GM18870 (cell line): ENCODE measurements at regions not wholly inside any gene's neighbourhood (a gene's known extent, or its start where the extent isn't known, plus 50 kb on each side); places are given as distances from the start of the nearest gene placed in this dataset.
"Not testable (repeated sequence)": the region's sequence is repeated elsewhere in the genome, so short reads cannot be mapped to it uniquely, and the experiment has no call there.

Source experiments
- ATAC-seq: cut with Tn5 transposase; IDR thresholded peaks from one replicate; pipeline ENCODE4 v1.9.1; 2021; ENCODE audit warnings: moderate library complexity; ENCODE audit not compliant: unreplicated experiment

- ATAC-seq, result no peak
Observed at GRCh38 chr13:28607187-28607955, 51.6 kb upstream of the POMP start.

GRCh38 chr13:28606466-28606865 is 52.5 kb upstream of the POMP start:
- ATAC-seq, result no peak

- not testable (repeated sequence) for ATAC-seq
Observed at GRCh38 chr13:28605147-28605546, 53.8 kb upstream of the POMP start.

GRCh38 chr13:28603043-28603664 is 55.8 kb upstream of the POMP start:
- no peak for ATAC-seq

GRCh38 chr13:28602580-28602979 is 56.4 kb upstream of the POMP start:
- no peak for ATAC-seq

GRCh38 chr13:28601581-28601980 is 57.3 kb upstream of the POMP start:
- ATAC-seq, result no peak

GRCh38 chr13:28597641-28598040 is 61.3 kb upstream of the POMP start:
- ATAC-seq, result no peak

GRCh38 chr13:28590461-28590860 is 68.5 kb upstream of the POMP start:
- ATAC-seq, result no peak

GRCh38 chr13:28588296-28588695 is 70.6 kb upstream of the POMP start:
- ATAC-seq, result no peak

GRCh38 chr13:28587174-28587540 is 71.8 kb upstream of the POMP start:
- no peak for ATAC-seq

GRCh38 chr13:28586439-28587173 is 72.3 kb upstream of the POMP start:
- ATAC-seq, result no peak

- ATAC-seq, result no peak
Observed at GRCh38 chr13:28585561-28585960, 73.4 kb upstream of the POMP start.

GRCh38 chr13:28584873-28585381 is 74.0 kb upstream of the POMP start:
- ATAC-seq, result no peak

- no peak for ATAC-seq
Observed at GRCh38 chr13:28583651-28584091, 75.3 kb upstream of the POMP start.

- no peak for ATAC-seq
Observed at GRCh38 chr13:28582892-28583240, 76.1 kb upstream of the POMP start.

- ATAC-seq, result no peak
Observed at GRCh38 chr13:28582225-28582891, 76.6 kb upstream of the POMP start.

GRCh38 chr13:28581451-28581850 is 77.5 kb upstream of the POMP start:
- ATAC-seq, result no peak

- no peak for ATAC-seq
Observed at GRCh38 chr13:28579736-28580135, 79.2 kb upstream of the POMP start.

- ATAC-seq, result no peak
Observed at GRCh38 chr13:28579322-28579721, 79.6 kb upstream of the POMP start.

- ATAC-seq, result no peak
Observed at GRCh38 chr13:28576067-28576466, 81.1 kb upstream of the FLT1 start.

- ATAC-seq, result no peak
Observed at GRCh38 chr13:28575200-28575599, 80.3 kb upstream of the FLT1 start.
